DND-41 (cell line): ENCODE measurements at regions not wholly inside any gene's neighbourhood (a gene's known extent, or its start where the extent isn't known, plus 50 kb on each side); places are given as distances from the start of the nearest gene placed in this dataset.
"Not testable (repeated sequence)": the region's sequence is repeated elsewhere in the genome, so short reads cannot be mapped to it uniquely, and the experiment has no call there.

Experiments
- CTCF ChIP-seq: IDR thresholded peaks from 2 replicates; pipeline ENCODE4 v1.5.1; 2012; ENCODE audit warnings: borderline replicate concordance, low read length, moderate library complexity, mild to moderate bottlenecking; ENCODE audit not compliant: poor library complexity, severe bottlenecking; ENCODE audit errors: extremely low read depth
- EZH2 ChIP-seq: IDR thresholded peaks from 3 replicates; pipeline ENCODE4 v1.6.1; 2012; ENCODE audit warnings: borderline replicate concordance, low read depth, mild to moderate bottlenecking, moderate library complexity, low read length, inconsistent platforms; ENCODE audit not compliant: severe bottlenecking

- TF ChIP-seq CTCF, EZH2: not testable (repeated sequence)
These were observed 110.1 kb downstream of the ATXN3L start for GRCh38 chrX:13209704-13210103.
